GM12865 (cell line): ENCODE measurements at regions not wholly inside any gene's neighbourhood (a gene's known extent, or its start where the extent isn't known, plus 50 kb on each side); places are given as distances from the start of the nearest gene placed in this dataset.

ENCODE experiments used
- DNase-seq: peaks from one replicate; pipeline ENCODE4 v3.0.0; 2010; ENCODE audit warnings: low read depth
- H3K4me3 ChIP-seq: 2 replicates; pipeline ENCODE4 v1.5.1; 2011; ENCODE audit warnings: mild to moderate bottlenecking, low read depth, low read length, control low read depth
- CTCF ChIP-seq: IDR thresholded peaks from 2 replicates; pipeline ENCODE4 v1.5.1; 2011; ENCODE audit warnings: low read length, control low read depth, low read depth, inconsistent platforms; ENCODE audit not compliant: insufficient read depth; ENCODE audit errors: missing control alignments

- H3K4me3 ChIP-seq, result no peak overlapping the region
- no peak for TF ChIP-seq CTCF
- no peak for DNase-seq
Measured at GRCh38 chr3:36603423-36603822, 160.9 kb downstream of the DCLK3 start.

- DNase-seq, result no peak
- no peak for TF ChIP-seq CTCF
- no peak overlapping the region for H3K4me3 ChIP-seq
Measured at GRCh38 chr3:36600404-36600803, 163.9 kb downstream of the DCLK3 start.
